DND-41 (cell line): ENCODE measurements at regions not wholly inside any gene's neighbourhood (a gene's known extent, or its start where the extent isn't known, plus 50 kb on each side); places are given as distances from the start of the nearest gene placed in this dataset.

Experiments
- ATAC-seq: fragments of 200-7000 bp; cut with Tn5 transposase; 3 replicates; pipeline ENCODE4 v1.9.1; 2021; ENCODE audit warnings: low read depth; ENCODE audit not compliant: insufficient read depth
- DNase-seq: peaks from one replicate; pipeline ENCODE4 v3.0.0-alpha.2; 2020
- H2AFZ ChIP-seq: 2 replicates; pipeline ENCODE4 v1.6.0; 2012; ENCODE audit warnings: low read depth, low read length
- H3K27ac ChIP-seq: 2 replicates; pipeline ENCODE4 v1.5.1; 2012; ENCODE audit warnings: low read length, inconsistent platforms
- H3K27me3 ChIP-seq: fragments of 200-600 bp; sonication (generic); 2 replicates; pipeline ENCODE4 v1.6.0; 2012; ENCODE audit warnings: low read length, mild to moderate bottlenecking, inconsistent platforms; ENCODE audit not compliant: insufficient read depth, poor library complexity
- H3K36me3 ChIP-seq: 2 replicates; pipeline ENCODE4 v1.5.1; 2012; ENCODE audit warnings: low read length, inconsistent platforms; ENCODE audit not compliant: insufficient read depth
- H3K4me1 ChIP-seq: 2 replicates; pipeline ENCODE4 v1.5.1; 2012; ENCODE audit warnings: mild to moderate bottlenecking, low read length; ENCODE audit not compliant: insufficient read depth
- H3K4me2 ChIP-seq: 2 replicates; pipeline ENCODE4 v1.6.0; 2012; ENCODE audit warnings: mild to moderate bottlenecking, moderate library complexity, low read length, inconsistent platforms; ENCODE audit not compliant: insufficient read depth
- H3K4me3 ChIP-seq, 2 experiments: fragments of 200-600 bp in 1 of 2; shearing (Covaris generic) in 1 of 2; 2 replicates each; pipeline ENCODE4 v1.5.1; 2012 to 2016; ENCODE audit warnings: inconsistent platforms in 2 of 2, low read length in 2 of 2, mild to moderate bottlenecking in 2 of 2, low read depth in 1 of 2, moderate library complexity in 1 of 2
- H3K79me2 ChIP-seq: 2 replicates; pipeline ENCODE4 v1.6.0; 2012; ENCODE audit warnings: low read length, inconsistent platforms; ENCODE audit not compliant: insufficient read depth
- H3K9ac ChIP-seq: 2 replicates; pipeline ENCODE4 v1.6.0; 2012; ENCODE audit warnings: low read depth, mild to moderate bottlenecking, inconsistent platforms, low read length, moderate library complexity
- H3K9me3 ChIP-seq: 2 replicates; pipeline ENCODE4 v1.5.1; 2012; ENCODE audit warnings: low read length, moderate library complexity, mild to moderate bottlenecking, inconsistent platforms; ENCODE audit not compliant: insufficient read depth, severe bottlenecking
- H4K20me1 ChIP-seq: 2 replicates; pipeline ENCODE4 v1.6.0; 2012; ENCODE audit warnings: low read length; ENCODE audit not compliant: insufficient read depth
- EZH2 ChIP-seq: IDR thresholded peaks from 3 replicates; pipeline ENCODE4 v1.6.1; 2012; ENCODE audit warnings: borderline replicate concordance, low read depth, mild to moderate bottlenecking, moderate library complexity, low read length, inconsistent platforms; ENCODE audit not compliant: severe bottlenecking
- TF ChIP-seq, protein P1 (sequence below): IDR thresholded peaks from 2 replicates; pipeline ENCODE4 v1.5.1; 2012; ENCODE audit warnings: borderline replicate concordance, low read length, moderate library complexity, mild to moderate bottlenecking; ENCODE audit not compliant: poor library complexity, severe bottlenecking; ENCODE audit errors: extremely low read depth

DNA sequence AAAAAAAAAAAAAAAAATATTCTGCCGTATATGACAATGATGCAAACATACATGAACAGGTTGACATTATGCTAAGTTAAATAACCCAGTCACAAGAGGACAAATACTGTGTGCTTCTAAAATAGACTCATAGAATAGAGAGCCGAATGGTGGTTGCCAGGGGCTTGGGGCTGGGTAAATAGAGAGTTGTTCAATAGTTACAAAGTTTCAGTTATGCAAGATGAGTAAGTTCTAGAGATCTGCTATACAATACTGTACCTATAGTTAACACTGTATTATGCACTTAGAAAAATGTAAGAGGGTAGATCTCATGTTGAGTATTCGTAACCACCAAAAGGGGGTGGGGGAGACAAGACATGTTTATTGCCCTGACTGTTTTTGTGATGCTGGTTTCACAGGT, 77.1 kb upstream of the GNAI1 start:
- no peak for TF ChIP-seq EZH2
- TF ChIP-seq, protein P1, sequence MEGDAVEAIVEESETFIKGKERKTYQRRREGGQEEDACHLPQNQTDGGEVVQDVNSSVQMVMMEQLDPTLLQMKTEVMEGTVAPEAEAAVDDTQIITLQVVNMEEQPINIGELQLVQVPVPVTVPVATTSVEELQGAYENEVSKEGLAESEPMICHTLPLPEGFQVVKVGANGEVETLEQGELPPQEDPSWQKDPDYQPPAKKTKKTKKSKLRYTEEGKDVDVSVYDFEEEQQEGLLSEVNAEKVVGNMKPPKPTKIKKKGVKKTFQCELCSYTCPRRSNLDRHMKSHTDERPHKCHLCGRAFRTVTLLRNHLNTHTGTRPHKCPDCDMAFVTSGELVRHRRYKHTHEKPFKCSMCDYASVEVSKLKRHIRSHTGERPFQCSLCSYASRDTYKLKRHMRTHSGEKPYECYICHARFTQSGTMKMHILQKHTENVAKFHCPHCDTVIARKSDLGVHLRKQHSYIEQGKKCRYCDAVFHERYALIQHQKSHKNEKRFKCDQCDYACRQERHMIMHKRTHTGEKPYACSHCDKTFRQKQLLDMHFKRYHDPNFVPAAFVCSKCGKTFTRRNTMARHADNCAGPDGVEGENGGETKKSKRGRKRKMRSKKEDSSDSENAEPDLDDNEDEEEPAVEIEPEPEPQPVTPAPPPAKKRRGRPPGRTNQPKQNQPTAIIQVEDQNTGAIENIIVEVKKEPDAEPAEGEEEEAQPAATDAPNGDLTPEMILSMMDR: no peak
- DNase-seq: no peak
- no peak overlapping the region for H3K27ac ChIP-seq

DNA sequence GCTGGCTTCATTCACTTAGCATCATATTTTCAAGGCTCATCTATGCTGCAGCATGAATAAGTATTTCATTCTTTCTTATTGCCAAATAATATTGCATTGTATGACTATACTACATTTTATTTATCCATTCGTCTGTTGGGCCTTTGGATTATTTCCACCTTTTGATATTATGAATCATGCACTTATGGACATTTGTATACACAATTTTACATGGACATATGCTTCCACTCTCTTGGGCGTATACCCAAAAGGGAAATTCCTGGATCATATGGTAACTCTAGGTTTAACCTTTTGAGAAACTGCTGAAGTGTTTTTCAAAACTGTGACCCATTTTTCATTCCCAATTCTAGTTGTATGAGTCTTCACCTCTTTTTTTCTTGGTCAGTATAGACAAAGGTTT, 80.3 kb upstream of the GNAI1 start:
- no peak overlapping the region for H2AFZ ChIP-seq
- TF ChIP-seq, protein P1: no peak
- TF ChIP-seq EZH2: no peak
- H3K4me1 ChIP-seq: no peaks in the 10 kb centered on the region
- ATAC-seq: no peak
- no peak overlapping the region for H3K27ac ChIP-seq
- H3K4me2 ChIP-seq: no peak overlapping the region
- H4K20me1 ChIP-seq: no peaks in the 10 kb centered on the region
- no peaks in the 10 kb centered on the region for H3K27me3 ChIP-seq
- no peaks in the 10 kb centered on the region for H3K9me3 ChIP-seq
- H3K79me2 ChIP-seq: no peaks in the 10 kb centered on the region
- no peak overlapping the region for H3K9ac ChIP-seq
- no peaks in the 10 kb centered on the region for H3K36me3 ChIP-seq
- DNase-seq: no peak
- H3K4me3 ChIP-seq: no peak overlapping the region

More for the DNA sequence above, 77.1 kb upstream of the GNAI1 start:
- H3K4me3 ChIP-seq: no peak overlapping the region
- no peaks in the 10 kb centered on the region for H3K4me1 ChIP-seq
- no peaks in the 10 kb centered on the region for H3K36me3 ChIP-seq
- no peaks in the 10 kb centered on the region for H4K20me1 ChIP-seq
- no peaks in the 10 kb centered on the region for H3K79me2 ChIP-seq
- no peaks in the 10 kb centered on the region for H3K27me3 ChIP-seq
- ATAC-seq: no peak
- no peak overlapping the region for H3K4me2 ChIP-seq
- H3K9me3 ChIP-seq: peaks cover 4% of the 10 kb centered on the region
- H2AFZ ChIP-seq: no peak overlapping the region
- H3K9ac ChIP-seq: no peak overlapping the region

DNA sequence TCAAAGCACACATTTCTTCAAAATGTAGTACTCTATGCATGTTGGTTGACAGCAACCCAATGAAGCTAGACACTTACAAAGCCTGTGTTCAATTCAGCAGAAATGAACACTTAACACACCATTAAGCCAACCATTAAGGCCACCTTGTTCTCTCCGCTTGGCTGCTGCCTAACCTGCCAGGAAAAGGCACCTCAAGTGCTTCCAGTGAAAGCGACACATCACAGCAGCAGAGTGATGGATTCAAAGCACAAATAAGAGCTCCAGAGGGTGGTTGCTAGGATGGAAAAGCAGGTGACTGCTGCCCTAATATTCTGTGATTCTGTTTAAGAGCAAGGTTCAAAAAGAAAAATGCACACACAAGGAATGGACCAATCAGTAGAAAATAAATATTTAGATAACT, 81.5 kb upstream of the GNAI1 start:
- H3K4me1 ChIP-seq: no peaks in the 10 kb centered on the region
- TF ChIP-seq, protein P1: no peak
- TF ChIP-seq EZH2: no peak
- no peak for DNase-seq
- no peak overlapping the region for H3K9ac ChIP-seq
- H3K27me3 ChIP-seq: no peaks in the 10 kb centered on the region
- H3K27ac ChIP-seq: no peak overlapping the region
- no peak overlapping the region for H3K4me2 ChIP-seq
- H3K79me2 ChIP-seq: no peaks in the 10 kb centered on the region
- no peaks in the 10 kb centered on the region for H4K20me1 ChIP-seq
- no peaks in the 10 kb centered on the region for H3K36me3 ChIP-seq
- no peak overlapping the region for H3K4me3 ChIP-seq
- no peaks in the 10 kb centered on the region for H3K9me3 ChIP-seq
- H2AFZ ChIP-seq: no peak overlapping the region
- no peak for ATAC-seq
